ENCODE measurements at regions not wholly inside any gene's neighbourhood (a gene's known extent, or its start where the extent isn't known, plus 50 kb on each side); places are given as distances from the start of the nearest gene placed in this dataset.

GRCh38 chr5:123809594-123810221, 297.7 kb downstream of the CSNK1G3 start:
- TF ChIP-seq POLR2AphosphoS5 (IDR thresholded peaks at IDR 0.05) (no peak), POLR2A (IDR thresholded peaks at IDR 0.05) (no peak), EP300 (IDR thresholded peaks at IDR 0.05) (no peak)
- TF ChIP-seq, protein P1, sequence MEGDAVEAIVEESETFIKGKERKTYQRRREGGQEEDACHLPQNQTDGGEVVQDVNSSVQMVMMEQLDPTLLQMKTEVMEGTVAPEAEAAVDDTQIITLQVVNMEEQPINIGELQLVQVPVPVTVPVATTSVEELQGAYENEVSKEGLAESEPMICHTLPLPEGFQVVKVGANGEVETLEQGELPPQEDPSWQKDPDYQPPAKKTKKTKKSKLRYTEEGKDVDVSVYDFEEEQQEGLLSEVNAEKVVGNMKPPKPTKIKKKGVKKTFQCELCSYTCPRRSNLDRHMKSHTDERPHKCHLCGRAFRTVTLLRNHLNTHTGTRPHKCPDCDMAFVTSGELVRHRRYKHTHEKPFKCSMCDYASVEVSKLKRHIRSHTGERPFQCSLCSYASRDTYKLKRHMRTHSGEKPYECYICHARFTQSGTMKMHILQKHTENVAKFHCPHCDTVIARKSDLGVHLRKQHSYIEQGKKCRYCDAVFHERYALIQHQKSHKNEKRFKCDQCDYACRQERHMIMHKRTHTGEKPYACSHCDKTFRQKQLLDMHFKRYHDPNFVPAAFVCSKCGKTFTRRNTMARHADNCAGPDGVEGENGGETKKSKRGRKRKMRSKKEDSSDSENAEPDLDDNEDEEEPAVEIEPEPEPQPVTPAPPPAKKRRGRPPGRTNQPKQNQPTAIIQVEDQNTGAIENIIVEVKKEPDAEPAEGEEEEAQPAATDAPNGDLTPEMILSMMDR (IDR thresholded peaks at IDR 0.05): no peak

Measured in stomach (tissue), 4 donors.